Progenitor cell of endocrine pancreas (in vitro differentiated cells): ENCODE measurements at regions not wholly inside any gene's neighbourhood (a gene's known extent, or its start where the extent isn't known, plus 50 kb on each side); places are given as distances from the start of the nearest gene placed in this dataset.

Experiments used
- DNase-seq: peaks from one replicate; pipeline ENCODE4 v3.0.0; 2021; ENCODE audit warnings: low spot score; ENCODE audit not compliant: unreplicated experiment
- H3K27ac Mint-ChIP-seq: 2 replicates; pipeline ENCODE4 v1.8.0; 2021; ENCODE audit warnings: mild to moderate bottlenecking, moderate library complexity, mixed read lengths
- H3K27me3 Mint-ChIP-seq: 2 replicates; pipeline ENCODE4 v1.8.0; 2021; ENCODE audit warnings: mixed read lengths
- H3K36me3 Mint-ChIP-seq: 2 replicates; pipeline ENCODE4 v1.8.0; 2022; ENCODE audit warnings: mixed read lengths; ENCODE audit not compliant: insufficient read depth
- H3K4me1 Mint-ChIP-seq: 2 replicates; pipeline ENCODE4 v1.8.0; 2021; ENCODE audit warnings: low read depth, mixed read lengths
- H3K4me3 Mint-ChIP-seq: 2 replicates; pipeline ENCODE4 v1.8.0; 2021; ENCODE audit warnings: low read depth, mild to moderate bottlenecking, moderate library complexity, mixed read lengths
- H3K9me3 Mint-ChIP-seq: 2 replicates; pipeline ENCODE4 v1.8.0; 2021; ENCODE audit warnings: low read depth, mixed read lengths
- CTCF ChIP-seq: fragments of 200-600 bp; sonication (generic); IDR thresholded peaks from one replicate; pipeline ENCODE4 v1.5.0; 2021; ENCODE audit warnings: antibody characterized with exemption, mild to moderate bottlenecking; ENCODE audit not compliant: unreplicated experiment

- Mint-ChIP-seq H3K27me3 (no peaks in the 10 kb centered on the region), H3K4me3 (no peak overlapping the region)
Measured at GRCh38 chr12:77122661-77123060, 57.3 kb upstream of the E2F7 start.

GRCh38 chr12:77122236-77122635 lies 56.9 kb upstream of the E2F7 start:
- Mint-ChIP-seq H3K27me3 (no peaks in the 10 kb centered on the region), H3K27ac (no peak overlapping the region), H3K4me1 (no peaks in the 10 kb centered on the region), H3K36me3 (no peaks in the 10 kb centered on the region), H3K9me3 (no peaks in the 10 kb centered on the region), H3K4me3 (no peak overlapping the region)
- DNase-seq, result no peak
- TF ChIP-seq CTCF, result no peak

More at GRCh38 chr12:77122661-77123060, 57.3 kb upstream of the E2F7 start:
- Mint-ChIP-seq H3K9me3 (no peaks in the 10 kb centered on the region), H3K36me3 (no peaks in the 10 kb centered on the region), H3K27ac (no peak overlapping the region), H3K4me1 (no peaks in the 10 kb centered on the region)
- DNase-seq, result no peak
- no peak for TF ChIP-seq CTCF

- no peak for TF ChIP-seq CTCF
- H3K4me1 Mint-ChIP-seq, result no peaks in the 10 kb centered on the region
Measured at GRCh38 chr12:77120156-77121085, 55.1 kb upstream of the E2F7 start.

GRCh38 chr12:77118696-77119095 lies 53.3 kb upstream of the E2F7 start:
- TF ChIP-seq CTCF, result no peak
- H3K4me1 Mint-ChIP-seq, result no peaks in the 10 kb centered on the region
- DNase-seq, result no peak
- no peaks in the 10 kb centered on the region for H3K27me3 Mint-ChIP-seq
- H3K9me3 Mint-ChIP-seq, result no peaks in the 10 kb centered on the region
- no peak overlapping the region for H3K4me3 Mint-ChIP-seq
- no peaks in the 10 kb centered on the region for H3K36me3 Mint-ChIP-seq
- no peak overlapping the region for H3K27ac Mint-ChIP-seq

More at GRCh38 chr12:77120156-77121085, 55.1 kb upstream of the E2F7 start:
- Mint-ChIP-seq H3K4me3 (no peak overlapping the region), H3K9me3 (no peaks in the 10 kb centered on the region), H3K27ac (no peak overlapping the region), H3K36me3 (no peaks in the 10 kb centered on the region), H3K27me3 (no peaks in the 10 kb centered on the region)
- no peak for DNase-seq

- Mint-ChIP-seq H3K4me3 (no peak overlapping the region), H3K9me3 (peaks cover 3% of the 10 kb centered on the region), H3K27me3 (no peaks in the 10 kb centered on the region), H3K27ac (no peak overlapping the region), H3K4me1 (no peaks in the 10 kb centered on the region), H3K36me3 (no peaks in the 10 kb centered on the region)
- DNase-seq, result no peak
- TF ChIP-seq CTCF, result no peak
Measured at GRCh38 chr12:77116277-77116676, 50.9 kb upstream of the E2F7 start.
